ENCODE measurements at regions not wholly inside any gene's neighbourhood (a gene's known extent, or its start where the extent isn't known, plus 50 kb on each side); places are given as distances from the start of the nearest gene placed in this dataset.

DNA sequence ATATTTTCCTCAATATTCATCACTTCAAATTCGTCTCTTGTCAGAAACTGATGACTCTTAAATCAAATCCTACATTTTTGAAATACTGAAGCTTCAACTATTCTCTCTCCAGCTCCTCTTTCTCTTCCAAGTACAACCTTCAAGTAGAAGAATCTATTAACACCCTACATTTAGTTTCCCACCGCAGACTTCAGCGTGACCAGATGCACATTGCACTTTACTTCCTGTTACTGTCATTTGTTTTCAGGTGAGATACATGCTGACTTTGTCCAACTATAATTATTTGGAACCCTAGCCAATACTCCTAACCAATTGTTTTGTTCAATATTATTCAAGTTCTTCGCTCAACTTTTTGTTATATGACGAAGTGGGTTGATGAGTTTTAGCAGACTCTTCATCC, 116.0 kb downstream of the MRPL39 start:
- no peaks in the 10 kb centered on the region for H3K27me3 ChIP-seq (ENCODE audit: control insufficient read depth, insufficient read depth, low read length)
- DNase-seq (peak in 1 of 2 donors; percentile 4), ATAC-seq (no peak)
- no peak overlapping the region for H3K27ac Mint-ChIP-seq
- 81% methylated on average over 4 of the region's 5 CpGs for WGBS (ENCODE audit: insufficient coverage)
- H3K4me1 Mint-ChIP-seq = no peaks in the 10 kb centered on the region
- H3K4me1 ChIP-seq (ENCODE audit: control insufficient read depth, insufficient read depth, low read length) = no peaks in the 10 kb centered on the region
- intact Hi-C loops (cut with micrococcal nuclease) = no loop called here
- peaks cover 0 to 2% of the 10 kb centered on the region in 2 donors for H3K9me3 Mint-ChIP-seq
- no peak overlapping the region for H3K4me3 ChIP-seq (ENCODE audit: low read length)
- H3K27ac ChIP-seq (ENCODE audit: low read length) = no peak overlapping the region
- H3K9me3 ChIP-seq (ENCODE audit: control insufficient read depth, insufficient read depth, low read length) = no peaks in the 10 kb centered on the region
- peaks cover 0 to 6% of the 10 kb centered on the region in 2 donors for H3K27me3 Mint-ChIP-seq (ENCODE audit: low read depth in 2 of 2)
- TF ChIP-seq, protein P1, sequence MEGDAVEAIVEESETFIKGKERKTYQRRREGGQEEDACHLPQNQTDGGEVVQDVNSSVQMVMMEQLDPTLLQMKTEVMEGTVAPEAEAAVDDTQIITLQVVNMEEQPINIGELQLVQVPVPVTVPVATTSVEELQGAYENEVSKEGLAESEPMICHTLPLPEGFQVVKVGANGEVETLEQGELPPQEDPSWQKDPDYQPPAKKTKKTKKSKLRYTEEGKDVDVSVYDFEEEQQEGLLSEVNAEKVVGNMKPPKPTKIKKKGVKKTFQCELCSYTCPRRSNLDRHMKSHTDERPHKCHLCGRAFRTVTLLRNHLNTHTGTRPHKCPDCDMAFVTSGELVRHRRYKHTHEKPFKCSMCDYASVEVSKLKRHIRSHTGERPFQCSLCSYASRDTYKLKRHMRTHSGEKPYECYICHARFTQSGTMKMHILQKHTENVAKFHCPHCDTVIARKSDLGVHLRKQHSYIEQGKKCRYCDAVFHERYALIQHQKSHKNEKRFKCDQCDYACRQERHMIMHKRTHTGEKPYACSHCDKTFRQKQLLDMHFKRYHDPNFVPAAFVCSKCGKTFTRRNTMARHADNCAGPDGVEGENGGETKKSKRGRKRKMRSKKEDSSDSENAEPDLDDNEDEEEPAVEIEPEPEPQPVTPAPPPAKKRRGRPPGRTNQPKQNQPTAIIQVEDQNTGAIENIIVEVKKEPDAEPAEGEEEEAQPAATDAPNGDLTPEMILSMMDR (IDR thresholded peaks at IDR 0.05) = no peak
- H3K36me3 Mint-ChIP-seq = no peaks in the 10 kb centered on the region
- H3K4me3 Mint-ChIP-seq = no peak overlapping the region
- H3K36me3 ChIP-seq (ENCODE audit: control insufficient read depth, insufficient read depth, low read length) = no peaks in the 10 kb centered on the region

DNA sequence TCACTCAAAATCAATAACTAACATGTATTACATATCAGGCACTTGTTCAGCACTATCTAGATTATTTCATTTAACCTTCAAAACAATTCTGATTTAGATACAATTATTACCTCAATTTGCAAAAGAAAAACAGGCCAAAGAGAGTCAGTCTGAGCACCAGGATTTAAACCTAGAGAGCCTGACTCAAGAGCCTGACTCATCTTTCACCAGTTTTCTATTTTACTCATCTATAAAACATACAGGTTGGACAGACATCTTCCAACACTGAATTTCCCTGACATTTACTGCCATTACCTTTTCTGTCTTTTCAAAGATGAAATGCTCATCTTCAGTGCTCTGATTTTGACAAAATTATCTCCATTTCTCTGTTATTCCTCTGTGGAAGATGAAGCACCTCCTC, 116.5 kb downstream of the MRPL39 start:
- Mint-ChIP-seq H3K27ac (no peak overlapping the region), H3K4me1 (no peaks in the 10 kb centered on the region), H3K9me3 (peaks cover 0 to 2% of the 10 kb centered on the region in 2 donors), H3K27me3 (ENCODE audit: low read depth in 2 of 2) (peaks cover 0 to 6% of the 10 kb centered on the region in 2 donors), H3K36me3 (no peaks in the 10 kb centered on the region), H3K4me3 (no peak overlapping the region)
- ATAC-seq = no peak
- Histone ChIP-seq H3K36me3 (ENCODE audit: control insufficient read depth, insufficient read depth, low read length) (no peaks in the 10 kb centered on the region), H3K27me3 (ENCODE audit: control insufficient read depth, insufficient read depth, low read length) (no peaks in the 10 kb centered on the region), H3K4me3 (ENCODE audit: low read length) (no peak overlapping the region), H3K4me1 (ENCODE audit: control insufficient read depth, insufficient read depth, low read length) (no peaks in the 10 kb centered on the region), H3K27ac (ENCODE audit: low read length) (no peak overlapping the region), H3K9me3 (ENCODE audit: control insufficient read depth, insufficient read depth, low read length) (no peaks in the 10 kb centered on the region)
- DNase-seq = no peak
- intact Hi-C loops (cut with micrococcal nuclease) = no loop called here
- TF ChIP-seq, protein P1 (IDR thresholded peaks at IDR 0.05) = no peak

DNA sequence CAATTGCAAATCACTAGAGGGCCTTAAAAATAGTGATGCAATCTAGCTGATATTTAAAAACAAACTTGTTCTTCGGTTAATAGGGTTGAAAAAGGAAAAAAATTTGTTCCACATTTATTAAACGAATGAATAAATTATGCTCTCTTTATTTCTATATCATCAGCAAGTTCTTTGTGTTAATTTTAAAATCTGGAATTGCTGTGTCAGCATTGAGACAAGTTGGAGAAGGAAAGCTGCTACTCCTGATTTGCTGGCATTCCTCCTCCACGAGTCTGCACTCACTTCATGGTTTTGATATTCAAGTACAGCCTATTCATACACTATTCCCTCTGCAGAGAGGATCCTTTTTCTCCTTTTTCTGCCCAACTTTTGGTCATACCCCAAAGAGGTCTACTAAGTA, 117.6 kb downstream of the MRPL39 start:
- WGBS (ENCODE audit: insufficient coverage) = 42% methylated on average over 1 of the region's 3 CpGs
- H3K4me3 Mint-ChIP-seq = no peak overlapping the region
- no peak overlapping the region for H3K27ac Mint-ChIP-seq
- DNase-seq = no peak
- Histone ChIP-seq H3K36me3 (ENCODE audit: control insufficient read depth, insufficient read depth, low read length) (no peaks in the 10 kb centered on the region), H3K27ac (ENCODE audit: low read length) (no peak overlapping the region), H3K4me1 (ENCODE audit: control insufficient read depth, insufficient read depth, low read length) (no peaks in the 10 kb centered on the region), H3K4me3 (ENCODE audit: low read length) (no peak overlapping the region), H3K9me3 (ENCODE audit: control insufficient read depth, insufficient read depth, low read length) (no peaks in the 10 kb centered on the region), H3K27me3 (ENCODE audit: control insufficient read depth, insufficient read depth, low read length) (no peaks in the 10 kb centered on the region)
- TF ChIP-seq, protein P1 (IDR thresholded peaks at IDR 0.05) = no peak
- intact Hi-C loops (cut with micrococcal nuclease) = no loop called here
- H3K4me1 Mint-ChIP-seq = no peaks in the 10 kb centered on the region
- H3K36me3 Mint-ChIP-seq = no peaks in the 10 kb centered on the region
- H3K9me3 Mint-ChIP-seq = peaks cover 0 to 2% of the 10 kb centered on the region in 2 donors
- ATAC-seq = no peak
- peaks cover 0 to 6% of the 10 kb centered on the region in 2 donors for H3K27me3 Mint-ChIP-seq (ENCODE audit: low read depth in 2 of 2)

DNA sequence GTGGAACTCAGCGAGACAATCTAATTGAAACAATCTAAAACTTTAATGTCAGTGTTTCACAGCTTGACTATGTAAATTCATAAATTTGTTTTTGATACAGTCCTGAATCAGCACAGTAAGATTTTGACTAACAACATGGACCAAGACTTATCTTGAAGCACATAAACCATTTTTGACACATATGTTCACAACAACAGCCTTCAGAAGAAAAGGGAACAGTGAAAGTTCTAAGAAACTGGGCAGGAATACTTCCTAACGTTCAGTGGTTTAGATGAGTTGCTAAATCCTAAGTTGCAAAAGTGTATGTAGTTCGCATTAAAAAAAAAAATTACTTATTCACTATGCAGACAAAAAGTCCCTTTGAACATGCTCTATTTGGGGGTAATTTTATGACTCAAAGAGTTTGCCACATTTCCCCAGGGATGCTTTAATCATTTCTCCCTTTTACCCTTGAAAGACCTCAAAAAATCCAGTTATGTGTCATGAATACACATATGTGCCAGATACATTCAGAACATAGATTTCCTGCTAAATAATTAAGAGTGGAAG, 120.2 kb downstream of the MRPL39 start:
- H3K9me3 Mint-ChIP-seq = peaks cover 7% of the 10 kb centered on the region in 2 donors

More for the DNA sequence above, 120.2 kb downstream of the MRPL39 start:
- Mint-ChIP-seq H3K4me3 (no peak overlapping the region), H3K4me1 (no peaks in the 10 kb centered on the region), H3K27me3 (ENCODE audit: low read depth in 2 of 2) (peaks cover 0 to 12% of the 10 kb centered on the region in 2 donors), H3K36me3 (peaks cover 20% of the 10 kb centered on the region), H3K27ac (no peak overlapping the region)
- Histone ChIP-seq H3K27ac (ENCODE audit: low read length) (no peak overlapping the region), H3K36me3 (ENCODE audit: control insufficient read depth, insufficient read depth, low read length) (no peaks in the 10 kb centered on the region), H3K27me3 (ENCODE audit: control insufficient read depth, insufficient read depth, low read length) (no peaks in the 10 kb centered on the region), H3K4me3 (ENCODE audit: low read length) (no peak overlapping the region), H3K4me1 (ENCODE audit: control insufficient read depth, insufficient read depth, low read length) (no peaks in the 10 kb centered on the region), H3K9me3 (ENCODE audit: control insufficient read depth, insufficient read depth, low read length) (no peaks in the 10 kb centered on the region)
- DNase-seq = no peak
- TF ChIP-seq, protein P1 (IDR thresholded peaks at IDR 0.05) = no peak
- no peak for ATAC-seq
- 40% methylated on average over 1 of the region's 3 CpGs for WGBS (ENCODE audit: insufficient coverage)
- intact Hi-C loops (cut with micrococcal nuclease) = no loop called here

Data from natural killer cell (primary cell).